Activated CD4-positive, alpha-beta memory T cell treated with anti-CD3 and anti-CD28 coated beads for 36 hours (primary cell): ENCODE measurements at regions not wholly inside any gene's neighbourhood (a gene's known extent, or its start where the extent isn't known, plus 50 kb on each side); places are given as distances from the start of the nearest gene placed in this dataset.
"Not testable (repeated sequence)": the region's sequence is repeated elsewhere in the genome, so short reads cannot be mapped to it uniquely, and the experiment has no call there.

ENCODE experiments used
- CTCF ChIA-PET: fragments of 350-600 bp; sonication (Branson Sonifier 250); formaldehyde crosslinking; loops from one replicate; lab custom pipeline; 2021; ENCODE audit warnings: antibody characterized with exemption, inconsistent platforms; lab: Charles Lee
- POLR2A ChIA-PET: fragments of 350-600 bp; sonication (Branson Sonifier 250); formaldehyde crosslinking; loops from one replicate; lab custom pipeline; 2021; ENCODE audit warnings: antibody characterized with exemption; lab: Charles Lee
- DNase-seq: peaks from one replicate; pipeline ENCODE4 v3.0.0-alpha.2; 2020
- H3K27ac Mint-ChIP-seq: one replicate; pipeline ENCODE4 v1.8.0; 2021; ENCODE audit warnings: mixed read lengths
- H3K27me3 Mint-ChIP-seq: one replicate; pipeline ENCODE4 v1.8.0; 2021; ENCODE audit warnings: mixed read lengths
- H3K36me3 Mint-ChIP-seq: one replicate; pipeline ENCODE4 v1.8.0; 2021; ENCODE audit warnings: mixed read lengths
- H3K4me1 Mint-ChIP-seq: one replicate; pipeline ENCODE4 v1.8.0; 2021; ENCODE audit warnings: low read depth, mixed read lengths
- H3K4me3 Mint-ChIP-seq: one replicate; pipeline ENCODE4 v1.8.0; 2021; ENCODE audit warnings: mild to moderate bottlenecking, mixed read lengths
- H3K9me3 Mint-ChIP-seq: one replicate; pipeline ENCODE4 v1.8.0; 2021; ENCODE audit warnings: mixed read lengths
- intact Hi-C: fragments of 100-400 bp; cut with micrococcal nuclease; formaldehyde crosslinking; loops from one replicate; pipeline ENCODE4 v1.15.1; 2023

DNA sequence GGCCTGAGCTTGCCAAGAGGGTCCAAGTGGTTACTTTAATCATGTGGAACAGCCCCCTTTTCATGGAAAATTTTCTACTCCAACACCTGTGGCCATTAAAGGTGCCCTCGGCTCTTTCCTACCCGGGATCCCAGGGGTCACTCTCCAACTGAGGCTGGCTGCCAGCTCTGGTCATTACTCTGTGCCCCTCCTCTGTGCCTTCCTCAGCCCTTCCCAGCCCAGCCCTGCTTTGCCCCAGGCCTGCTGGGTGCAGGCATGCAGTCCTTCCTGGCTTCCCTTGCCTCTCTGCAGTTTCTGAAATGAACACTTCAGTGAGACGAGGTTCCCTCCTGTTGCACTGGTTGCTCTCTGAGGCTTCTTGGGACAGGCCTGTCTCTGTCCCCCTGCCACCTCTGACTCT lies 951.1 kb upstream of the ZNF722 start:
- no peaks in the 10 kb centered on the region for H3K27me3 Mint-ChIP-seq
- no peaks in the 10 kb centered on the region for H3K4me1 Mint-ChIP-seq
- peaks cover 39% of the 10 kb centered on the region for H3K9me3 Mint-ChIP-seq
- no peak overlapping the region for H3K27ac Mint-ChIP-seq
- H3K36me3 Mint-ChIP-seq = no peaks in the 10 kb centered on the region
- no peak overlapping the region for H3K4me3 Mint-ChIP-seq
- no peak for DNase-seq
- ChIA-PET CTCF (no interaction called here), POLR2A (no interaction called here)
- intact Hi-C loops = no loop called here

DNA sequence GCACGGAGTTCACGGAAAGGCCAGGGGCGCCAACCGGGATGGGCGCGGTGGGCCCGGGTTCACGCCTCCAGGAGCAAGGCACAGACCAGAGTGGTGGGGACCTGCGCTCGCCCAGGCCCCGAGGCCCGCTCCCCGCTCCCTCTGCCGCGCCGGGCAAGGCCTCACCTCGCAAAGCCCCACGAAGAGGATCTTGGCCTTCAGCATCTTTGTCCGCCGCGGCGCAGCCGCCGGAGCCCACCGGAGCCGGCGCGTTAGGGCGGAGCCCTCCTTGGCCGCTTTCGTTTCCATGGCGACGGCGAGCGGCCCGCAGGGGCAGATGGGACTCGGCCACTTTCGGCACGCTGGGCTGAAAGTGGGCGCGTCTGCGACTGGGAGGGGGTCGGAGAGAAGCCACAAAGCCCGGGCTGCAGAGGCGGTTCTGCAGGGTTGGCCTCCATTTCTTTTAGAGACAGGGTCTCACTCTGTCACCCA lies 944.4 kb upstream of the ZNF722 start:
- CTCF ChIA-PET = no interaction called here
- Mint-ChIP-seq H3K36me3 (no peaks in the 10 kb centered on the region), H3K27me3 (no peaks in the 10 kb centered on the region), H3K4me1 (no peaks in the 10 kb centered on the region), H3K9me3 (peaks cover 33% of the 10 kb centered on the region), H3K27ac (no peak overlapping the region), H3K4me3 (no peak overlapping the region)
- DNase-seq = no peak
- POLR2A ChIA-PET = no interaction called here
- intact Hi-C loops = no loop called here

DNA sequence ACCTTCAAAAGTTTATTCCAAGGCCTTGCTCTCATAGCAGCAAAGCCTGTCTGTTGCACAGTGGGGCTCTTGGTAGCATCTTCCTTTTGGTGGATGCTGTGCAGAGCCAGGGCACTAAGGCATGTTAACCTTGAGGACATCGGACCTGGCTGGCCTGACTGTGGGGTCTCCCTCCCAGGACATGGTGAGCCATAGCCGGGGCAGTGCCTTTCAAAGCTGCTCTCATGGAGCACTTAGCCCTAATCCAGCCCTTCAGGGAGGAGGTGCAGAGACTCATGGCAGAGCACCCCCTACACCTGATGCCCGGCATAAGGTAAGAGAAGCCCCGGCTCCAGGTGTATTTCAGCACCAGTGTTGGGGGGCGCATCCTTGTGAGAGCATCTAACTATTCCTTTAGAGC lies 941.4 kb upstream of the ZNF722 start:
- ChIA-PET CTCF (no interaction called here), POLR2A (no interaction called here)
- H3K4me3 Mint-ChIP-seq = no peak overlapping the region
- no peak for DNase-seq
- peaks cover 22% of the 10 kb centered on the region for H3K9me3 Mint-ChIP-seq
- no peaks in the 10 kb centered on the region for H3K4me1 Mint-ChIP-seq
- no peaks in the 10 kb centered on the region for H3K36me3 Mint-ChIP-seq
- H3K27me3 Mint-ChIP-seq = no peaks in the 10 kb centered on the region
- H3K27ac Mint-ChIP-seq = no peak overlapping the region
- intact Hi-C loops = no loop called here

DNA sequence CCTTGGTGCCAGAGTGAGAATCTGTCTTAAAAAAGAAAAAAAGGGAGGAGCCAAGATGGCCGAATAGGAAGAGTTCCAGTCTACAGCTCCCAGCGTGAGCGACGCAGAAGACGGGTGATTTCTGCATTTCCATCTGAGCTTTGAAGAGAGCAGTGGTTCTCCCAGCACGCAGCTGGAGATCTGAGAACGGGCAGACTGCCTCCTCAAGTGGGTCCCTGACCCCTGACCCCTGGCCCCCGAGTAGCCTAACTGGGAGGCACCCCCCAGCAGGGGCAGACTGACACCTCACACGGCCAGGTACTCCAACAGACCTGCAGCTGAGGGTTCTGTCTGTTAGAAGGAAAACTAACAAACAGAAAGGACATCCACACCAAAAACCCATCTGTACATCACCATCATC lies 937.9 kb upstream of the ZNF722 start:
- CTCF ChIA-PET, intact Hi-C loops, H3K4me3 Mint-ChIP-seq, POLR2A ChIA-PET, H3K4me1 Mint-ChIP-seq, H3K36me3 Mint-ChIP-seq, H3K27ac Mint-ChIP-seq, H3K27me3 Mint-ChIP-seq, DNase-seq: not testable (repeated sequence)
- peaks cover 15% of the 10 kb centered on the region for H3K9me3 Mint-ChIP-seq

DNA sequence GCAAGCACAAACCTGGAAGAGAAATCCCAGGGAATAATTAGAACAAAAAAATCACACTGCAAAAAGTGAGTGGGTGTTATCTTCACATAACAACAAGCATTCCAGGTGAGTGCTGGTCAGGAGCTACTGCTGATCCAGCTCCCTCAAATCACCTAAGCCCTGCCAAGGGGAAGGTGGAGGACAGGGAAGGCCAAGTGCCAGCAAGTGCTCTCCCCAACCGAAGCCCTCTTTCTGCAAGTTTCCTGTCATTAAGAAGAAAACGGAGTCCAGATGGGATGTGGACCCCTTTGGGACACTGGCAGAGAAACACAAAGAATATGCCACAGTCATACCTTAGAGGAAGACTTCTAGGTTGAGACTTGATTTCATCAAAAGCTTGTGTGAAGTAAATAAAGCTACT lies 933.0 kb upstream of the ZNF722 start:
- POLR2A ChIA-PET = no interaction called here
- Mint-ChIP-seq H3K4me1 (no peaks in the 10 kb centered on the region), H3K9me3 (peaks cover 29% of the 10 kb centered on the region)

DNA sequence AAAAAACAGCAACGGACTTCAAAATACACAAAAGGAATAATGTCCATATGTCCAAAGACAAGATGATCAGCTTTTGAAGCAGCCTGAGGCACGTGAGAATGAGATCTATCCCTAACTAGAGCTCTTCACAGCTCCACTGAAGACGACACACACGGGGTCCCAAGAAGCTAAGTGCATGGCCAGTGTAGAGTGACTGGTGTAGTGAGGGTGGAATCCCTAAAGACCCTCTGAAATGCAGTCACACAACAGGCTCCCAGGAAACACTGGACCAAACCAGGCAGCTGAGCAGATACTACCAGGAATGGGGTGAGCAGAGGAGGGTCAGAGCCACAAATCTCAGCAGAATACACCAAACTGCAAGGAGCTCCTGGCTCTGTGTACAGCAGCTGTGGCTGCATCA lies 932.4 kb upstream of the ZNF722 start:
- DNase-seq, CTCF ChIA-PET, H3K36me3 Mint-ChIP-seq, POLR2A ChIA-PET, H3K4me1 Mint-ChIP-seq, H3K4me3 Mint-ChIP-seq, H3K27ac Mint-ChIP-seq, intact Hi-C loops, H3K27me3 Mint-ChIP-seq: not testable (repeated sequence)
- H3K9me3 Mint-ChIP-seq = peaks cover 29% of the 10 kb centered on the region

More for the DNA sequence above, 933.0 kb upstream of the ZNF722 start:
- DNase-seq = no peak
- Mint-ChIP-seq H3K4me3 (no peak overlapping the region), H3K36me3 (no peaks in the 10 kb centered on the region), H3K27me3 (no peaks in the 10 kb centered on the region), H3K27ac (no peak overlapping the region)
- CTCF ChIA-PET = no interaction called here
- intact Hi-C loops = no loop called here

DNA sequence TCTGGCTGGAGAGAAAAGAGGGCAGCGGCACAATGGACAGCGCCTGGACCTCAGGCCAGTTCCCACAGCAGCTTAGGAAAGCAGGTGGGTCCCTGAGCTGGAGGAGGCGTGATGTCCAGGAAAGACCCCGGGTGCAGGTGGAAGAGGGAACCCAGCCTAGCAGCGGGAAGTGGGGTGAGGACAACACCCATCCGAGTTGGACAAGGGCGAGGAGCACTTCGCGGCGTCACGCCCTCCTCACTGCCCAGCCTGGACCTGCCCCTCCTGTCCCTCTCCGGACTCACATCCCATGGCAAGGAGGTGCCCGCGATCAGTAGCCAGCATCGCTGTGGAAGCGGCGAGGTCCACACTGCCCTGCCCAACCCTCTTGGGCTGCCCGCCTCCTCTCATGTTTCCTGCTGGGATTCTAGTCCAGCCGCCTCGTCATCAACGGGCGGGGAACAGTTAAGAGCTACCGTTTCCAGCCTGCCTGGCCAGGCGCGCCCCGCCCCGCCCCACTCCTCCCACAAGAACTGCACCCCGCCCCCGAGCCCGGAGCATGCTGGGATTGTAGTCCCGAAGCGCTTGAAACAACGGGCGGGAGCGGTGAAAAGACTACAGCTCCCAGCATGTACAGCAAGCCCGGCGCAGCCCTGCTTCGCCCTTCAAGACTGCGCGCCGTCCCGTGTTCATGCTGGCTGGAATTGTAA lies 930.6 kb upstream of the ZNF722 start:
- no peak overlapping the region for H3K27ac Mint-ChIP-seq
- H3K9me3 Mint-ChIP-seq = peaks cover 34% of the 10 kb centered on the region
- no peaks in the 10 kb centered on the region for H3K36me3 Mint-ChIP-seq
- H3K27me3 Mint-ChIP-seq = no peaks in the 10 kb centered on the region
- no peaks in the 10 kb centered on the region for H3K4me1 Mint-ChIP-seq
- no peak overlapping the region for H3K4me3 Mint-ChIP-seq
- POLR2A ChIA-PET = no interaction called here
- intact Hi-C loops = no loop called here
- no peak for DNase-seq
- CTCF ChIA-PET = no interaction called here

DNA sequence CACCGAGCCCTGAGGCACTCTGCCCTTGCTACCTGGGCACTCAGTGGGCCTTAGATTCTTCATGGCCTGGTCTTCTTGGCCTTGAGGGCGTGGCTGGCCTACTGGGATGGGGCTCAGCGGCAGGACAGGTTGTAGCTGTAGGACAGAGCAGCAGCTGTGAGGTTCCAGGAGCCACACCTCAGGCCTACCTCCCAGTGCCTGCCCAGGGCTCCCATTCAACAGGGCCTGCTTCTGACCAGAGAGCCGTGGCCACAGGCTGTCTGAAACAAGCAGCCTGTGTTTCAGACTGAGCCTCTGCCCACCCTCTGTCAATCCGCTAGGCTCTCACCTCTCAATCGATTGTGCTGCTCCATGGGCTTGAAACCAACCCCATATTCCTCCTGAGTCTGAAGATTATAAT lies 928.0 kb upstream of the ZNF722 start:
- ChIA-PET CTCF (no interaction called here), POLR2A (no interaction called here)
- H3K27ac Mint-ChIP-seq = no peak overlapping the region
- DNase-seq = no peak
- no peaks in the 10 kb centered on the region for H3K4me1 Mint-ChIP-seq
- no peaks in the 10 kb centered on the region for H3K36me3 Mint-ChIP-seq
- peaks cover 38% of the 10 kb centered on the region for H3K9me3 Mint-ChIP-seq
- H3K27me3 Mint-ChIP-seq = no peaks in the 10 kb centered on the region
- intact Hi-C loops = no loop called here
- no peak overlapping the region for H3K4me3 Mint-ChIP-seq

DNA sequence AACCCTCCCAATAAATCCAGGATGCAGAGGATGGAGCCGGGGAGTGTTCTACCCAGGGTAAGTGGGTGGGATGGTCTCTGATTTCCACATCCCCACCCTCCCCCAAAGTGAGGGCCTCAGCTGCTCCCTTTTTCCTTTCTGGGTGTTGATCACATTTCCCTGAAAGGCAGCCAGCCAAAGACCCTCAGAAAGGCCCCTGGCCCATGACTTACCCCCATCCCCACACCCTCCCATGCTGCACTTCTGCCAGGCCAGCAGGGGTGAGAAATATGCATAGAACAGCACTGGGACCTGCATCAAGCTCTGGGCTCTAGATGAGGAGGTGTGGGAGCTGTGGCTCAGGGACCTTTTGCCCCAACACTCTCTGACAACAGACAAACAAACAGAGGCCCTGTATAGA lies 927.3 kb upstream of the ZNF722 start:
- POLR2A ChIA-PET = no interaction called here
- Mint-ChIP-seq H3K27me3 (no peaks in the 10 kb centered on the region), H3K36me3 (no peaks in the 10 kb centered on the region), H3K4me3 (no peak overlapping the region), H3K4me1 (no peaks in the 10 kb centered on the region), H3K9me3 (peaks cover 35% of the 10 kb centered on the region), H3K27ac (no peak overlapping the region)
- DNase-seq = no peak
- CTCF ChIA-PET = no interaction called here
- intact Hi-C loops = no loop called here

DNA sequence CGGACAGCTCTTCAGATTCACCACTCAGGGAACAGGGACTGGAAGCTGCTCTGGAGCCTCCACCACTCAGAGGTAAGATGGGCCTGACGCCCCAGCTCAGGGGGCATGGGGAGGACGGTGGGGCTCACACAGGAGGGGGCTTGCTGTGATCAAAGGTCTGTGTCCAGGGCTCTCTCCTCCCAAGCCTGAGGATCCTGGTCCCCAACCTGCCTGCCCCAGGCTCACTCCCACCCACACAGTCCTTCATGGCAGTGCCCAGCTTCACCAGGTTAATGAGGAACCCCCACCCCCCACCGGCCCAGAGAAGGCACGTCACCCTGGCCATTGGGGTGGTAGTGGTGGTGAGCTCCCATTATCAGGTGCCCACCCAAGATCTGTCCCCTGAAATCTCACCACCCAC lies 926.7 kb upstream of the ZNF722 start:
- H3K4me3 Mint-ChIP-seq = no peak overlapping the region
- no peaks in the 10 kb centered on the region for H3K36me3 Mint-ChIP-seq
- no peak for DNase-seq
- H3K4me1 Mint-ChIP-seq = no peaks in the 10 kb centered on the region
- H3K27ac Mint-ChIP-seq = no peak overlapping the region
- H3K9me3 Mint-ChIP-seq = peaks cover 32% of the 10 kb centered on the region
- ChIA-PET POLR2A (no interaction called here), CTCF (no interaction called here)
- H3K27me3 Mint-ChIP-seq = no peaks in the 10 kb centered on the region
- intact Hi-C loops = no loop called here

DNA sequence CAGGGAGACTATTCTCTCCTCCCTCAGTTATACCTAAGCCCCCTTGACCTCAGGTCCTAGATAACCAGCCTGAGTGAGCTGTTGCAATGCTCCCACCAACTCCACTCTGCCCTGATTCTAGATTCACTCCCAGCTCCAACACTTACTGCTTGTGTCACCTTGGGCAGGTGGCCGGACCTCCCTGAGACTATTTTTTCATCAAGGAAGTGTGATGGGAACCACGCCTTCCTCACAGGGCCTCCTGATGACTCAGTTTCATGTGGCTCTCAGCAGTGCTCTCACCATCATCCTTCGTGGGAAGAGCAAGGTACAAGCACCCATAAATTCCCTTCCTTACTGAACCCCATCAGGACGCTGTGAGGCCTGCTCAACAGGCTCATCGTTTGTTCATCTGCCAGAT lies 925.8 kb upstream of the ZNF722 start:
- peaks cover 32% of the 10 kb centered on the region for H3K9me3 Mint-ChIP-seq
- ChIA-PET CTCF (no interaction called here), POLR2A (no interaction called here)
- no peaks in the 10 kb centered on the region for H3K36me3 Mint-ChIP-seq
- H3K4me3 Mint-ChIP-seq = no peak overlapping the region
- DNase-seq = no peak
- no peaks in the 10 kb centered on the region for H3K4me1 Mint-ChIP-seq
- H3K27me3 Mint-ChIP-seq = no peaks in the 10 kb centered on the region
- H3K27ac Mint-ChIP-seq = no peak overlapping the region
- intact Hi-C loops = no loop called here

DNA sequence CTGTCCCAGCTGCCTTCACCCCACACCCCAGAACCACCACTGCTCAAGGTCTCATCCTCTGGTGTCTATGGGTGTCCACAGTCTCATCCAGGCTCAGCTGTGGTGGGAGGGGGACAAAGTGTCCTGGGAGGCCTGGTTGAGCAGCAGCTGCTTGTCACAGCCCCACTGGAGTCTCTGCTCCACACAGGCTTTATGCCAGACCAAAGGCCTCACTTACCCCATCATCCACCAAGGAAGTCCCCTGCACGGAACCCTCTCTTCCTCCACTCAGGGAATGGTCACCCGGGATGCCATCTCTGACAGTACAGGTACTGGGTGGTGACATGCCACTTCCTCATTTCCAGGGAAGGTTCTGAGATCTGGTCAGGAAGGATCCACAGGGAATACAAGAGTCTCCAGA lies 925.4 kb upstream of the ZNF722 start:
- Mint-ChIP-seq H3K27me3 (no peaks in the 10 kb centered on the region), H3K36me3 (no peaks in the 10 kb centered on the region), H3K4me1 (no peaks in the 10 kb centered on the region), H3K4me3 (no peak overlapping the region), H3K9me3 (peaks cover 34% of the 10 kb centered on the region), H3K27ac (no peak overlapping the region)
- ChIA-PET CTCF (no interaction called here), POLR2A (no interaction called here)
- DNase-seq = no peak
- intact Hi-C loops = no loop called here

DNA sequence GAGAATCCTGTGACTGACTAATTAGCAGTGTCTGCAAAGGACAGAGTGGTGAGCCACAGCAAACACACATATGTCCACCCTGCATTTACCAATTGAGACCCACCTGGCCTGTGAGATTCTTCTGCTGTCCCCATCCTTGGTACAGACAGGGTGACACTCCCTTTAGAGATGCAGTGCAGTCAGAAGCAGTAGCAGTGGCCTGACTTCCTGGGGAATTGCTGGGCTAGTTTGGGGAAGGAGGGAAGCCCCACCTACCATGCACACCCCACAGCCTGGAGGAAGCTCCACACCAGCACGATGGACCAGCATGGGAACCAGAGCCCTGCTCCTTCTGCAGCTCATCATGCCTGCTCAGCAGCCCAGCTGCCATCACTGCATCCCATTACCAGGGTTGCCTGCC lies 924.9 kb upstream of the ZNF722 start:
- ChIA-PET CTCF (no interaction called here), POLR2A (no interaction called here)
- peaks cover 33% of the 10 kb centered on the region for H3K9me3 Mint-ChIP-seq
- H3K36me3 Mint-ChIP-seq = no peaks in the 10 kb centered on the region
- no peak overlapping the region for H3K27ac Mint-ChIP-seq
- no peaks in the 10 kb centered on the region for H3K27me3 Mint-ChIP-seq
- intact Hi-C loops = no loop called here
- DNase-seq = no peak
- no peak overlapping the region for H3K4me3 Mint-ChIP-seq
- no peaks in the 10 kb centered on the region for H3K4me1 Mint-ChIP-seq
